ENCODE measurements at regions not wholly inside any gene's neighbourhood (a gene's known extent, or its start where the extent isn't known, plus 50 kb on each side); places are given as distances from the start of the nearest gene placed in this dataset.

DNA sequence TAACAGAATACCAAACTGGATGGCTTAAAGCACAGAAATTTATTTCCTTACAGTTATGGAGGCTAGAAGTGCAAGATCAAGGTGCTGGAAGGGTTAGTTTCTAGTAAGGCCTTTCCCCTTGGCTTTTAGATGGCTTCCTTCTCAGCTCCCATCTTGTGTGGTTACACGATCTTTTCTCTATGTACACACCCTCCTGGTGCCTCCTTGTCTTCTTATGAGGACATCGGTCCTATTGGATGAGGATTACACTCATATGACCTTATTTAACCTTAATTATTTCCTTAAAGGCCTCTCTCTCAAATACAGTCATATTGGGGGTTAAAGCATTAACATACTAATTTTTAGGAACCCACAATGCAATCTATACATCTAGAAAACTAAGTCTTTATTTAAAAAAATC, 787.9 kb upstream of the GALNTL6 start:
- no peaks in the 10 kb centered on the region for H3K27me3 ChIP-seq (ENCODE audit: insufficient read depth, poor library complexity, severe bottlenecking)
- TF ChIP-seq GABPA (IDR thresholded peaks at IDR 0.05; ENCODE audit: low read depth) (no peak), SPI1 (IDR thresholded peaks at IDR 0.05; ENCODE audit: borderline replicate concordance, low read depth) (no peak), REST (IDR thresholded peaks at IDR 0.05; ENCODE audit: insufficient replicate concordance, low read depth) (no peak), CTCF (IDR thresholded peaks at IDR 0.05; ENCODE audit: insufficient read depth, low read length) (no peak), POLR2AphosphoS5 (IDR thresholded peaks at IDR 0.05; ENCODE audit: low read depth) (no peak)
- DNase-seq (ENCODE audit: low read depth in 1 of 2, low spot score in 1 of 2) = no peak
- peak overlapping the region; percentile 76 for H3K27ac ChIP-seq (replicated peaks)
- H3K4me3 ChIP-seq (replicated peaks; ENCODE audit: insufficient read depth, low read length) = no peak overlapping the region

DNA sequence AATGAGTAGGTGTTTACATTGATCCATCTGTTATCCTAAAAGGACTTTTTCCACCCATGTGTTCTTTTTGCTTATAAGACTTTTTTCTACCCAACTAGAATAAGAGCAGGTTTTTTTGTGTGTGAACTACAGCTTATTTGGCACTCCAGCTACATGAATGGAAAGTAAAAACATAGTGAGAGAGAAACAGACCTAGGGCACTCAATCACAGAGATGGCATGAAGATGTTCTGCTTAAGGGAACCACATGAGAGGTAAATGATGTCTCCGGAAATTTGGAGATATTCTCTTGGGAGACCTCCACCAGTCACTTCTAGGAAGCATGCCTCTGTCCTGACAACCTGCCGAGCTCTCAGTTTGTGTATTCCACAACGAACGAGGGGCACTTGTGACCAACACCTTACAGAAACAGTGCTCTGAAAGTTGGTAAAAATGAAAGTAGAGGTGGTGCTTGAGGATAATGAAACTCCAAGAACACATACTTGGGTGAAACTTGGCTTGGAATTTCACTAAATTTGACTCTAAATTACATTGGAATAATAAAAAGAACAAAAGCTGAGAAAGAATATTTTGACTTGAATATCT, 788.4 kb upstream of the GALNTL6 start:
- DNase-seq (ENCODE audit: low read depth in 1 of 2, low spot score in 1 of 2) = no peak
- Histone ChIP-seq H3K27me3 (ENCODE audit: insufficient read depth, poor library complexity, severe bottlenecking) (no peaks in the 10 kb centered on the region), H3K27ac (replicated peaks) (peak overlapping the region; percentile 76), H3K4me3 (replicated peaks; ENCODE audit: insufficient read depth, low read length) (no peak overlapping the region)
- TF ChIP-seq CTCF (IDR thresholded peaks at IDR 0.05; ENCODE audit: insufficient read depth, low read length) = no peak
- TF ChIP-seq POLR2AphosphoS5 (IDR thresholded peaks at IDR 0.05; ENCODE audit: low read depth) = no peak
- no peak for TF ChIP-seq REST (IDR thresholded peaks at IDR 0.05; ENCODE audit: insufficient replicate concordance, low read depth)
- no peak for TF ChIP-seq SPI1 (IDR thresholded peaks at IDR 0.05; ENCODE audit: borderline replicate concordance, low read depth)
- no peak for TF ChIP-seq GABPA (IDR thresholded peaks at IDR 0.05; ENCODE audit: low read depth)

DNA sequence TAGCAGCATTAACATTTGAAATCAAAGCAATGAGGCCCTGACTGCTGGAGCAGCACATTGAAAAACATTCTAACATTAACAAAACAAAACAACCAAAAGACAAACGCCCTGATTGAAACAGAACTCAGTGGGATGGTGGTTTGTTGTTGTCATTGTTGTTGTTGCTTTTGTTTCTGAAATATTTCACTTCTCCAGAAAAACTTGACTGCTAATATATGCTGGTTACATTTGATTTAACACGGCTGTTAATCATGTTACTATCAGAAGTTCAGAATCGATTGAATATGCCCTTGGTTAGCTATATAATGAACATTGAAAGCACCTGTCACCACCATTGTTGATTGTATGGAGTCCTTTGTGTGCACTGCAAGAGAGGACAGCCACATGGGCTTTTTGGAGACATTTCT, 790.4 kb upstream of the GALNTL6 start:
- no peak for DNase-seq (ENCODE audit: low read depth in 1 of 2, low spot score in 1 of 2)
- Histone ChIP-seq H3K27ac (replicated peaks) (no peak overlapping the region), H3K27me3 (ENCODE audit: insufficient read depth, poor library complexity, severe bottlenecking) (no peaks in the 10 kb centered on the region), H3K4me3 (replicated peaks; ENCODE audit: insufficient read depth, low read length) (no peak overlapping the region)
- TF ChIP-seq REST (IDR thresholded peaks at IDR 0.05; ENCODE audit: insufficient replicate concordance, low read depth) (no peak), POLR2AphosphoS5 (IDR thresholded peaks at IDR 0.05; ENCODE audit: low read depth) (no peak), CTCF (IDR thresholded peaks at IDR 0.05; ENCODE audit: insufficient read depth, low read length) (no peak), GABPA (IDR thresholded peaks at IDR 0.05; ENCODE audit: low read depth) (no peak), SPI1 (IDR thresholded peaks at IDR 0.05; ENCODE audit: borderline replicate concordance, low read depth) (no peak)

Data from HL-60 (cell line).